ENCODE measurements at regions not wholly inside any gene's neighbourhood (a gene's known extent, or its start where the extent isn't known, plus 50 kb on each side); places are given as distances from the start of the nearest gene placed in this dataset.

- ChIA-PET CTCF (interaction anchor here (0.7 kb wide), 1 partner anchor 31 kb away, joined by 3 read pairs; no protein-coding TSS in a partner anchor), RAD21 (ENCODE audit: unreplicated experiment) (no interaction called here), POLR2A (no interaction called here), SMC1A (ENCODE audit: uncharacterized antibody, unreplicated experiment) (interaction anchor here (0.7 to 1.0 kb wide), 2 partner anchors 9 to 14 kb away, joined by 3 to 4 read pairs; no protein-coding TSS in a partner anchor)
- H3K27me3 ChIP-seq (replicated peaks in 1 of 2; ENCODE audit: control insufficient read depth in 2 of 2, insufficient read depth in 2 of 2, low read length in 1 of 2) = no peaks in the 10 kb centered on the region
- H3K27ac ChIP-seq (ENCODE audit: control insufficient read depth, insufficient read depth) = no peak overlapping the region
- H3K4me2 ChIP-seq (ENCODE audit: control insufficient read depth, insufficient read depth) = no peak overlapping the region
- DNase-seq (ENCODE audit: low read depth, low spot score) (no peak), ATAC-seq (no peak), FAIRE-seq (no peak)
- no peaks in the 10 kb centered on the region; the same call in 2 of the 3 replicates for H3K9me3 ChIP-seq (replicated peaks; ENCODE audit: control insufficient read depth, insufficient read depth, low read length)
- H2AFZ ChIP-seq (ENCODE audit: control insufficient read depth, low read depth, low read length) = no peak overlapping the region
- intact Hi-C loops (cut with micrococcal nuclease; ENCODE audit: unreplicated experiment) = no loop called here
- no peaks in the 10 kb centered on the region for H3K36me3 ChIP-seq (ENCODE audit: control insufficient read depth in 2 of 2, insufficient read depth in 2 of 2, low read length in 1 of 2)
- TF ChIP-seq POLR2AphosphoS2 (IDR thresholded peaks at IDR 0.05; ENCODE audit: low read depth, low read length) = no peak
- TF ChIP-seq ZBED1 (IDR thresholded peaks at IDR 0.05; ENCODE audit: borderline replicate concordance) = no peak
- no peak overlapping the region for H3K9ac ChIP-seq (ENCODE audit: control insufficient read depth, insufficient read depth, low read length)
- in situ Hi-C loops (cut with MboI) = no loop called here
- no peaks in the 10 kb centered on the region for H4K20me1 ChIP-seq (ENCODE audit: control insufficient read depth, insufficient read depth)
- no peaks in the 10 kb centered on the region for H3K79me2 ChIP-seq (ENCODE audit: control insufficient read depth, insufficient read depth, low read length)
- H3K4me3 ChIP-seq = no peak overlapping the region
- BruUV-seq (replicated peaks) = no TSS peak
- no peaks in the 10 kb centered on the region for H3K4me1 ChIP-seq (ENCODE audit: control insufficient read depth, insufficient read depth, low read length)
Observed at GRCh38 chr5:63516006-63516405, 446.2 kb downstream of the HTR1A start.

- Histone ChIP-seq H4K20me1 (ENCODE audit: control insufficient read depth, insufficient read depth) (no peaks in the 10 kb centered on the region), H3K9me3 (replicated peaks; ENCODE audit: control insufficient read depth, insufficient read depth, low read length) (no peaks in the 10 kb centered on the region), H3K4me2 (ENCODE audit: control insufficient read depth, insufficient read depth) (no peak overlapping the region), H3K4me1 (ENCODE audit: control insufficient read depth, insufficient read depth, low read length) (no peaks in the 10 kb centered on the region), H3K4me3 (no peak overlapping the region), H3K79me2 (ENCODE audit: control insufficient read depth, insufficient read depth, low read length) (no peaks in the 10 kb centered on the region), H3K36me3 (ENCODE audit: control insufficient read depth in 2 of 2, insufficient read depth in 2 of 2, low read length in 1 of 2) (no peaks in the 10 kb centered on the region), H2AFZ (ENCODE audit: control insufficient read depth, low read depth, low read length) (no peak overlapping the region), H3K27ac (ENCODE audit: control insufficient read depth, insufficient read depth) (no peak overlapping the region), H3K9ac (ENCODE audit: control insufficient read depth, insufficient read depth, low read length) (no peak overlapping the region), H3K27me3 (replicated peaks in 1 of 2; ENCODE audit: control insufficient read depth in 2 of 2, insufficient read depth in 2 of 2, low read length in 1 of 2) (no peaks in the 10 kb centered on the region)
- SMC1A ChIA-PET (ENCODE audit: uncharacterized antibody, unreplicated experiment) = interaction anchor here (0.6 kb wide), 1 partner anchor 695 kb away, joined by 3 read pairs; no protein-coding TSS in a partner anchor
- DNase-seq (ENCODE audit: low read depth, low spot score) (no peak), ATAC-seq (no peak), FAIRE-seq (no peak)
- WGBS (ENCODE audit: insufficient coverage, insufficient replicate concordance, low lambda C conversion rate, missing lambda C conversion rate) = 11% methylated on average over 3 of the region's 3 CpGs
- CTCF ChIA-PET = no interaction called here
- intact Hi-C loops (cut with micrococcal nuclease; ENCODE audit: unreplicated experiment) (no loop called here), in situ Hi-C loops (cut with MboI) (no loop called here)
- RAD21 ChIA-PET (ENCODE audit: unreplicated experiment) = interaction anchor here (0.5 to 0.7 kb wide), 2 partner anchors 428 to 1193 kb away, joined by 3 read pairs; no protein-coding TSS in a partner anchor
- POLR2A ChIA-PET = no interaction called here
- no TSS peak for BruUV-seq (replicated peaks)
- no peak for TF ChIP-seq MTA3 (IDR thresholded peaks at IDR 0.05; ENCODE audit: borderline replicate concordance, low read length)
- TF ChIP-seq IRF3 (IDR thresholded peaks at IDR 0.05) = no peak
Observed at GRCh38 chr5:63500242-63500641, 462.0 kb downstream of the HTR1A start.

Data from GM12878 (cell line).